MM.1S (cell line): ENCODE measurements at regions not wholly inside any gene's neighbourhood (a gene's known extent, or its start where the extent isn't known, plus 50 kb on each side); places are given as distances from the start of the nearest gene placed in this dataset.
A peak's percentile ranks its signal among the peaks of the same experiment; 100 is the strongest.

Source experiments
- DNase-seq: peaks from one replicate; pipeline ENCODE4 v3.0.0-alpha.2; 2015
- H2AFZ ChIP-seq: fragments of 300-600 bp; sonication (generic); 2 replicates; pipeline ENCODE4 v1.6.0; 2016; ENCODE audit warnings: antibody characterized with exemption, low read length
- H3F3A ChIP-seq: fragments of 300-600 bp; sonication (generic); 2 replicates; pipeline ENCODE4 v1.6.1; 2016; ENCODE audit warnings: mild to moderate bottlenecking, antibody characterized with exemption, low read length, moderate library complexity, mixed read lengths; ENCODE audit not compliant: insufficient read depth
- H3K27ac ChIP-seq: fragments of 300-600 bp; sonication (generic); 2 replicates; pipeline ENCODE4 v1.5.1; 2016; ENCODE audit warnings: mild to moderate bottlenecking, low read length
- H3K27me3 ChIP-seq: fragments of 300-600 bp; sonication (generic); replicated peaks from 2 replicates; pipeline ENCODE4 v1.6.0; 2016; ENCODE audit warnings: low read length; ENCODE audit not compliant: insufficient read depth
- H3K36me3 ChIP-seq: fragments of 300-600 bp; sonication (generic); replicated peaks from 2 replicates; pipeline ENCODE4 v1.6.1; 2016; ENCODE audit warnings: mild to moderate bottlenecking, low read length, mixed read lengths; ENCODE audit not compliant: insufficient read depth
- H3K4me1 ChIP-seq: fragments of 300-600 bp; sonication (generic); 2 replicates; pipeline ENCODE4 v1.6.1; 2016; ENCODE audit warnings: low read length, mixed read lengths
- H3K4me2 ChIP-seq: fragments of 300-600 bp; sonication (generic); 2 replicates; pipeline ENCODE4 v1.6.0; 2016; ENCODE audit warnings: low read depth, low read length
- H3K4me3 ChIP-seq: fragments of 300-600 bp; sonication (generic); 2 replicates; pipeline ENCODE4 v1.5.1; 2016; ENCODE audit warnings: low read length, mixed read lengths
- H3K79me2 ChIP-seq: fragments of 300-600 bp; sonication (generic); 2 replicates; pipeline ENCODE4 v1.6.1; 2016; ENCODE audit warnings: mixed run types, low read length, mixed read lengths
- H3K9ac ChIP-seq: fragments of 300-600 bp; sonication (generic); 2 replicates; pipeline ENCODE4 v1.6.1; 2016; ENCODE audit warnings: low read length, mixed read lengths
- H3K9me2 ChIP-seq: fragments of 300-600 bp; sonication (generic); replicated peaks from 2 replicates; pipeline ENCODE4 v1.6.1; 2016; ENCODE audit warnings: mild to moderate bottlenecking, low read length, mixed read lengths; ENCODE audit not compliant: insufficient read depth
- H3K9me3 ChIP-seq: fragments of 300-600 bp; sonication (generic); replicated peaks from 2 replicates; pipeline ENCODE4 v1.6.1; 2016; ENCODE audit warnings: mild to moderate bottlenecking, low read length, mixed read lengths; ENCODE audit not compliant: insufficient read depth
- H4K20me1 ChIP-seq: fragments of 300-600 bp; sonication (generic); 2 replicates; pipeline ENCODE4 v1.6.1; 2016; ENCODE audit warnings: mild to moderate bottlenecking, low read length, moderate library complexity, mixed read lengths; ENCODE audit not compliant: insufficient read depth
- EZH2 ChIP-seq: fragments of 300-600 bp; sonication (generic); optimal IDR thresholded peaks from 2 replicates; pipeline ENCODE3; 2017; ENCODE audit warnings: low read depth, mild to moderate bottlenecking, antibody characterized with exemption, low read length, mixed read lengths
- EZH2phosphoT487 ChIP-seq: fragments of 300-600 bp; sonication (generic); IDR thresholded peaks from 2 replicates; pipeline ENCODE4 v1.6.1; 2018; ENCODE audit warnings: antibody characterized with exemption, low read length
- TF ChIP-seq, protein P1 (sequence below): fragments of 300-600 bp; sonication (generic); IDR thresholded peaks from 2 replicates; pipeline ENCODE4 v1.5.1; 2016; ENCODE audit warnings: antibody characterized with exemption, low read length, mixed read lengths

DNA sequence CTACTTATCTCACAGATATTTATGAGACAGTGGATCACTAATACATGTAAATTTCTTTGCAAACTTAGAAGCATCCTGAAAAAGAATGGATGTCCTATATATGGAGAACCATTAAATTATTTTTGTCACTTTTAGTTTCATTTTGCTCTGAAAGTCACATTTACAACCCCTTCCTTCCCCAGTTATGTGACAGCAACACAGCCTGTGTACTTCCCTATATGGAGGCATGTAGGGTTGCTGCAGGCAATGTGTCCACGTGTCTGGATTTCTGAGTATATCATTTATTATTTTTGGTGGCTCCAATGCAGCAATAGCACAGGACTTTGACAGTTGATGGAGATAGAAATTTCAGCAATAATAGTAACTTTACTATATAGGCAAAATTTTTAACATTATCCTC, 156.4 kb downstream of the ST8SIA4 start:
- H3K36me3 ChIP-seq, result no peaks in the 10 kb centered on the region
- no peaks in the 10 kb centered on the region for H3F3A ChIP-seq
- DNase-seq, result peak; percentile 55
- no peak for TF ChIP-seq EZH2
- TF ChIP-seq EZH2phosphoT487, result no peak
- TF ChIP-seq, protein P1, sequence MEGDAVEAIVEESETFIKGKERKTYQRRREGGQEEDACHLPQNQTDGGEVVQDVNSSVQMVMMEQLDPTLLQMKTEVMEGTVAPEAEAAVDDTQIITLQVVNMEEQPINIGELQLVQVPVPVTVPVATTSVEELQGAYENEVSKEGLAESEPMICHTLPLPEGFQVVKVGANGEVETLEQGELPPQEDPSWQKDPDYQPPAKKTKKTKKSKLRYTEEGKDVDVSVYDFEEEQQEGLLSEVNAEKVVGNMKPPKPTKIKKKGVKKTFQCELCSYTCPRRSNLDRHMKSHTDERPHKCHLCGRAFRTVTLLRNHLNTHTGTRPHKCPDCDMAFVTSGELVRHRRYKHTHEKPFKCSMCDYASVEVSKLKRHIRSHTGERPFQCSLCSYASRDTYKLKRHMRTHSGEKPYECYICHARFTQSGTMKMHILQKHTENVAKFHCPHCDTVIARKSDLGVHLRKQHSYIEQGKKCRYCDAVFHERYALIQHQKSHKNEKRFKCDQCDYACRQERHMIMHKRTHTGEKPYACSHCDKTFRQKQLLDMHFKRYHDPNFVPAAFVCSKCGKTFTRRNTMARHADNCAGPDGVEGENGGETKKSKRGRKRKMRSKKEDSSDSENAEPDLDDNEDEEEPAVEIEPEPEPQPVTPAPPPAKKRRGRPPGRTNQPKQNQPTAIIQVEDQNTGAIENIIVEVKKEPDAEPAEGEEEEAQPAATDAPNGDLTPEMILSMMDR, result no peak
- H3K4me1 ChIP-seq, result peaks cover 15% of the 10 kb centered on the region
- no peak overlapping the region for H3K27ac ChIP-seq
- H3K9me3 ChIP-seq, result no peaks in the 10 kb centered on the region
- no peaks in the 10 kb centered on the region for H3K9me2 ChIP-seq
- 0 out of 2 replicates have a peak overlapping the region, but pooled peaks have one; percentile 4 for H3K4me3 ChIP-seq
- H3K9ac ChIP-seq, result no peak overlapping the region
- no peaks in the 10 kb centered on the region for H4K20me1 ChIP-seq
- H2AFZ ChIP-seq, result peak overlapping the region; percentile 51
- H3K27me3 ChIP-seq, result no peaks in the 10 kb centered on the region
- no peaks in the 10 kb centered on the region for H3K79me2 ChIP-seq
- H3K4me2 ChIP-seq, result peak overlapping the region; percentile 53

DNA sequence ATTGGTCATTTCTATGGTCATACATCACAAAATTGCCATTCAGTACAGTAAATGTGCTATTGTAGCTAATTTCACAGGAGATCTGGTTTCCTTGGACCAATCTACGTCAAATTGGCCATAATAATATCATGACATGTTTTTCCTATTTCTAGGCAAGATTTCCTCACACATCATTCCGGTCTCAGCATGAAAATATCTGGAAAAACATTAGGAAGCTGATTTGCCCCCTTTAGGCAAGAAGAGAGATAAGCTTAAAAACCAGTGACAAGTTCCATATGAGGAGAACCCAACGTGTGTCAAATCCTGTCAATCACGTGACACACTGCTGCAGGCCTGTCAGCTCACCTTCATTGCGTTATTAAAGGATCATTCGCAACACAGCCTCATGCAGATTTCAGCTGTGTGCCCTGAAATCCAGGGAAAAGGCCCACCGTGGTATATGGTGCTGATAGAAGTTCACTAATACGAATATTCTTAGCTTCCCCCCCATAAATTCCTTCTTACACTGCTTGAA, 153.3 kb downstream of the ST8SIA4 start:
- no peaks in the 10 kb centered on the region for H3K36me3 ChIP-seq
- H3K27me3 ChIP-seq, result no peaks in the 10 kb centered on the region
- H3K4me2 ChIP-seq, result no peak overlapping the region
- H3F3A ChIP-seq, result no peaks in the 10 kb centered on the region
- H3K27ac ChIP-seq, result no peak overlapping the region
- no peak overlapping the region for H2AFZ ChIP-seq
- H3K9me3 ChIP-seq, result no peaks in the 10 kb centered on the region
- no peak for TF ChIP-seq EZH2
- no peak for TF ChIP-seq EZH2phosphoT487
- TF ChIP-seq, protein P1, result no peak
- DNase-seq, result no peak
- H3K9ac ChIP-seq, result no peak overlapping the region
- H4K20me1 ChIP-seq, result no peaks in the 10 kb centered on the region
- H3K4me3 ChIP-seq, result no peak overlapping the region
- H3K4me1 ChIP-seq, result peaks cover 15% of the 10 kb centered on the region
- no peaks in the 10 kb centered on the region for H3K79me2 ChIP-seq
- H3K9me2 ChIP-seq, result no peaks in the 10 kb centered on the region

DNA sequence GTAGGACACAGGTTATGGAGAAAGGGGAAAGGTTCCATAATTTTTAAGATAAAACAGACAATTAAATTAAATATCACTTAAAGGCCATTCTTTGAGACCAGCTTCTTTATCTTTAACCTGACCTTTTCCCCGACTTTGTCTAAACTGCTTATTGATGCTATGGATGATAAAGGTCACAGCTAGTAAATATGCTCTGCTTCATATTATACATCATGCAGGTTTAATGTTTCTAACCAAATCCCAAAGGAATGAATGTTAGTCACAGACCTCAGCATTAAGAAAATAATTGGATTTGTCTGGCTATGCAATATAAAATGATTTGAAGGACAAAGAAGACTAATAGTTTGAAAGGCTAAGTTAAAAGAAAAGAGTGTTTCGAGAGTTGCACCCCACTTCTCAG, 147.6 kb downstream of the ST8SIA4 start:
- Histone ChIP-seq H3K27ac (no peak overlapping the region), H3K27me3 (no peaks in the 10 kb centered on the region), H3K79me2 (no peaks in the 10 kb centered on the region), H3K9me2 (no peaks in the 10 kb centered on the region), H3F3A (no peaks in the 10 kb centered on the region), H2AFZ (no peak overlapping the region), H4K20me1 (no peaks in the 10 kb centered on the region), H3K9ac (no peak overlapping the region), H3K36me3 (no peaks in the 10 kb centered on the region), H3K4me2 (no peak overlapping the region), H3K4me1 (no peaks in the 10 kb centered on the region), H3K9me3 (no peaks in the 10 kb centered on the region), H3K4me3 (no peak overlapping the region)
- TF ChIP-seq, protein P1, result no peak
- TF ChIP-seq EZH2phosphoT487, result no peak
- TF ChIP-seq EZH2, result no peak
- no peak for DNase-seq
